Sigmoid colon (tissue), 4 donors: ENCODE measurements at regions not wholly inside any gene's neighbourhood (a gene's known extent, or its start where the extent isn't known, plus 50 kb on each side); places are given as distances from the start of the nearest gene placed in this dataset.

ENCODE experiments used
- CTCF ChIP-seq, 4 experiments: fragments of 450-650 bp in 3 of 4; fragments of 200-600 bp in 1 of 4; IDR thresholded peaks; one replicate each; pipeline ENCODE4 v1.5.1; 2016 to 2019; ENCODE audit warnings: antibody characterized with exemption in 4 of 4, mild to moderate bottlenecking in 3 of 4, moderate library complexity in 2 of 4
- POLR2AphosphoS5 ChIP-seq, 4 donors: sonication (generic); formaldehyde crosslinking; IDR thresholded peaks; one replicate each; pipeline ENCODE4 v1.6.1; 2017; ENCODE audit warnings: antibody characterized with exemption in 4 of 4

GRCh38 chr11:112346586-112346985 lies 85.9 kb upstream of the PLET1 start:
- TF ChIP-seq CTCF (IDR thresholded peaks at IDR 0.05) = no peak
- no peak for TF ChIP-seq POLR2AphosphoS5 (IDR thresholded peaks at IDR 0.05)
